ENCODE measurements at regions not wholly inside any gene's neighbourhood (a gene's known extent, or its start where the extent isn't known, plus 50 kb on each side); places are given as distances from the start of the nearest gene placed in this dataset.

DNA sequence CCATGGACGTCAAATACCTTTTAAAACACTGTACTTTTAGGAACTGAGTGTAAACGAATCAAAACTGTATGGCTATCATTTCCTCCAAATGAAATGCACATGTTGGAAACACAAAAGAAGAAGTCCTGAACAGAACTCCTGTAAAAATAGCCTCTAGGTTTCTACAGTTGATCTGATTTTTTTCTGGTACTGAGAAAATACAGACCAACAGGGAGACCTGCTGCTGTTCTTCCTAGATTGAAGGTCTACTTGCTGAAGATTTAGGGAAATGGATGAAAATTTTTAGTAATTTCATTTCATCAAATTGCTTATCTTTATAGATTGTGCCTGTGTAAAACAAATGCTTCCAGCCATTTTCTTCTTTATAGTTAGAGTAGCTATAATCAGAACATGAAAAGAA, 520.4 kb downstream of the SLITRK6 start:
- DNase-seq, result no peak

- no peak for DNase-seq
These were observed 521.5 kb downstream of the SLITRK6 start for GRCh38 chr13:85277748-85278147.

DNA sequence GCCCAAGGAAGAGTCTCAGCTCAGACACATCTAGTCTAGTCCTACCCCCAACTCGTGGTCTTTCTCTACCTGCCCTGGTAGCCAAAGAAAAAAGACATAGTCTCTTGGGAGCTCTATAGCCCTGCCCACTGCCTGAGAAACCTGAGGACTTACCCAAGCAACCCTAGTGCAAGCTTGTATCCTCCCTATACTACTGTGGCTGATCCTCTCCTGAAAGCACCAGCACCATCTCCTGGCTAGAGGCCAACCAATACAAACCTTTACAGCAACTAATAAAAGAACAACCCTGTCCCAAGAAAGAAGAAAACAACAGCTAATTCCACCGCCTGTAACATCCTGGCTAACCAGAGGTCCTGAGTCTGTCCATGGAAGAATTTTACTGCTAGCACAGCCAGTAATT, 532.4 kb downstream of the SLITRK6 start:
- no peak for DNase-seq

DNA sequence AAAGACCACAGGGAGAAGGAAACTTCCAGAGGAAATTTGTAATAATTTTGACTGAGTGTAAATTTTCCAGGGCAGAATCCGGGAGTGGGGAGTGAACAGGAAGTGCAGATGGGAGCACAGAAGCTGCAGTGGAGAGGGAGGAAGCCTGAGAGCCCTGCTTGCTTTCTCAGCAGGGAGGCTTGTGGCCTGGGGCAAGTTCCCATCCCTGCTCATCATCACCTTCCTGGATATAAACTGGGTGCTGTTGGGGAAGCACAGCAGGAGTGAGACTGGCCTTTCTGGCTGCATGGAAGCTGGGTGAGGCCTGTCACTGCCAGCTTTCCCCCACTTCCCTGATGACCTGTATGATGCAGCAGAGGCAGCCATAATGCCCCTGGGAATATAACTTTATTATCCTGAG, 532.9 kb downstream of the SLITRK6 start:
- no peak for DNase-seq

- no peak for DNase-seq
These were observed 533.9 kb downstream of the SLITRK6 start for GRCh38 chr13:85265296-85265695.

DNA sequence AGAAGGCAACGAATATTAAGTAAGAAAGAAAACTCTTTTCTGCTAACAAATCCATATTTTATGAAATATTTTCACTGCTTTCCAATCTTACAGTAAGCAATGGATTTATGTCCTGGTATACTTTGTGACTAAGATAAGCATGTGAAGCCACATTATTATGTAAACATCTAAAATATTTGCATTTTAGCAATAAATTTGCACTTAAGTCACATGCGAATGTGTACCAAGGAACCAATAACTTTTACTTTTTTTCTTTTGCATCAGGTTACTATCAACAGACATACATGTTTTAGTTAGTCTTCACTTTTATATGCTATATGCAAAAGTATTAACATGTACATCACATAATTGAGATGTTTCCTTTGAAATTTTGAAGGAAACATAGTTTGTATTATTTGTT, 536.7 kb downstream of the SLITRK6 start:
- DNase-seq, result no peak

- DNase-seq, result no peak
These were observed 537.4 kb downstream of the SLITRK6 start for GRCh38 chr13:85261757-85262346.

- no peak for DNase-seq
These were observed 538.3 kb downstream of the SLITRK6 start for GRCh38 chr13:85260896-85261295.

GRCh38 chr13:85255978-85256377, 543.2 kb downstream of the SLITRK6 start:
- no peak for DNase-seq

DNA sequence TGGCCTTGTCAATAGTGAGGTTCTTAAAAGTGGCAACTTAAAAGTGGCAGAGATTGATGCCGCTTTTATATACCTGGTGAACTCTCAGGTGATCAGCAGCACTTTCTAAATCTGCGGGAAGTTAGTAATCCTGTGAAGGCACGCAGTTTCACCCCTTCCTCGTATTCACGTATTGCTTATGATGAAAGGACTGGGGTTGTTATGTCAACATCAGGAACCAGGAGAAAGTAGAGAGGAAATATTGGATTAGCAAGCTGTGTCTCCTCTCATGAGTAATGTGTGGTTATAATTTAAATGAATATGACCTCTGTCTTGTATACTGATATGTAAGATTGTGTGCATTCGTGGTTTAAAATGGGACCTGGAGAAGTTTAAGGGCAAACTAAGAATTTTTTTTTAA, 544.6 kb downstream of the SLITRK6 start:
- DNase-seq, result no peak

DNA sequence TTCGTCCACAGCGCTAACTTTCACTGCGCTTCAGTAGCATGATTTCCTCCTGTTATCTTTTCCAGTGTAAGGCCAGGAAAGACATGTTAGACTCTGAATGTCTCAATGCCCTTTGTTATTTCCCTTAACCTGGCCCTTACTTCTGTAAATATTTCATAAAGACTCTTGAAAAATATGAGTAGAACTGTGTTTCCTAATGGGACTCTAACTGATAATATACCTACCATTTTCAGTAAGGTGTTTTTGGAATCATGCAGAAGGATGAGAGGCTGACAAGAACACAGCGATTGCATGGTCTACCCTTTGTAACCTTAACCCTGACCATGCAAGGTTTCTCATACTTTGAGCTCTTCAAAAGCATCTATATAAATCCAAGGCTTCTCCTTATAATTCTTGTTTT, 550.1 kb downstream of the SLITRK6 start:
- DNase-seq, result no peak

- DNase-seq, result no peak
These were observed 551.4 kb downstream of the SLITRK6 start for GRCh38 chr13:85247780-85248179.

DNA sequence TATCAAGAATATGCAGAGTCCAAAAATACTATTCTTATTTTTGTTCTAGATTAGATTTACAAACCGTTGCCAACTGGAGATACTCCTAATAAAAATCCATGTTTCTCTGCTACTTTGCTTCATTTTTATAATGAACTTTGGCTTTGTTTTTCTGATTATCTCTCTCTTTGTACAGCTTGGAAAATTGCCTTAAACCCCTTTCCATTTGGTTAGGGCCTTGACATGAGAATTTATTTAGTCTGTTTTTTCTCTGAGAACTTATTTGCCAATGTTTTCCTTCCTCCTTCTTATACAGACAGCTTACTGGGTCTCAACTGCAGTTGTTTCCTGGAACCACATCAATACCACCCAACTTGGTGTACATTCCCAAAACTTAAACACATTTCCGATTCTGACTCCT, 555.4 kb downstream of the SLITRK6 start:
- no peak for DNase-seq

DNA sequence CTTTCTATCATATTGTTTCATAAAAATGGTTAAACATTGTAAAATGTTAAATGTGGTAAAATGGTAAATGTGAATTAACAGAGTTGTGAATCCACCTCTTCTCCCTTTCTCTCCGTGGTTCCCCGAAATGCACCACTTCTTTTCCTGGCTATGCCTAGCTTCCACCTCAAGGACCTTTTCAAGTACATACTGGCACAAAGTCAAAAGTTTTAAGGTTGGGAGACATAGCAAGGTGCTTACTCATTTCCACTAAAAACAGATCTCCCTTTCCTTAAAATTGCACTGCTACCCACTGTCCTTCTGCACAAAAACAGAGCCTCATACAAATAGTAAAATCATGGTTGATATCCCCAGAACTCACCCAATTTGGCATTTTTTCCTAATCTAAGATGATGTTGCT, 558.2 kb downstream of the SLITRK6 start:
- no peak for DNase-seq

DNA sequence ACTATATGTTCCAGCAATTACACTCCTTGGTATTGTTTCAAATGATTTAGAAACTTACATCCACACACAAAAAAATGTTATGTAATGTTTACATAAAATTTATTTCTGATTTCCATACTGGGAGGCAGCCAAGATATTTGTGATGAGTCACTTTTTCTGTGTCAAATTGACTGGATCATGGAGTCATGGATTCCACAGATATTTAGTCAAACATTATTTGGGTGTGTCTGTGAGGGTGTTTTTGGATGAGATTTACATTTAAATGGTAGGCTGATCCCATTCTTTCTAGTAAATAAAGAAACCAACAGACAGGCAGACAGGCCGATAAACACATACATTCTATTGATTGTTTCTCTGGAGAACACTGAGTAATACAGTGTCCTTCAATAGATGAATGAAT, 562.8 kb downstream of the SLITRK6 start:
- no peak for DNase-seq

DNA sequence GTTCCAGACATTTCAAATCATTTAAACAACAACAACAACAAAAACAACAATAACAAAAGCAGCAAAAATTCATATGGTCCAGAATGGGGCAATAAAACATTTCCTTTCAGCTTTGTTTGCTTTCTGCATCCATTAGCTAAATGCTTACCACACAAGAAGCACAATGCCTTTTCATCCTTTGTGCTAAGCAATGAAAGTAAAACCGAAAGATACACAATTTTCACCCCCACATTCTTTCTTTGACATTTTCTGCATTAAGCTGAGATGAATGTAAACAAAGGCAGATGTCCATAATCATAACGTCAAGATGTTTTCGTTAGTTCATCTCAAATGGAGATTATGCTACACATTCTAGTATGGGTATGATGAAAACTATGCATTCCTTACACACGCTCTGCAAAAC, 568.5 kb downstream of the SLITRK6 start:
- no peak for DNase-seq

- no peak for DNase-seq
These were observed 570.5 kb downstream of the SLITRK6 start for GRCh38 chr13:85228692-85229091.

DNA sequence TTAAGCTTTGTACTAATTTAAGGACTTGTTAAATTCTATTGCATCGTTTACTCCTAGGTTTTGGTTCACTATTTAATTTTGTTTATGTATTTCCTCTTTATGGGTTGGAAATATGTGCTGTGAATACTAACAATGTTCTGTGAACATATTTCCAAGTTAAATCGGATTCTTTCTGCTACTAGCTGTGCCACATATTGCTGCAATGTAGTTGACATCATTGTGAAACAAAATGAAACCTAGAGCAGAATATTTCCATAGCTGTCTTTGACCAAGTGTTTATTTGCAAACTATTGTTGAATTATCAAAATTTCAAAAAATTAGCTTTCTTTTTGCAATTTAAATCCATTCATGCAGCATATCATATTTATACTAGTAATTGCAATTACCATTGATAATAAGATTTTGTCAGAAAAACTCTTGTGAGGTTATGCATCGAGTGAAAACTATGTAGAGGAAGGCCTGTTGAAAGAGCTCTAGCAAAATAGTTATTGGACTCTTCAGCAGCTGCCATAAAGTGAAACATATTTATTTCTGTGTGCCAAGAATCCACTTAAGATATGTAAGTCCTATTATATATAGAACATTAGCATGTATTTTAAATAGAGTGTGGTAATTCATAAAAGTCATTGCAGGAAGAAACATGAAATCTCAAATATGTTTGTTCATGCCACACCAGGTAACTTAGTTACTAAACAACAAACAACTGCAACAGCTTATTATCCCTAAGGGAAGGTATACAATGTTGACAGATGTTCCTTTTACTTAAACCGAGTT, 575.1 kb downstream of the SLITRK6 start:
- no peak for DNase-seq

DNA sequence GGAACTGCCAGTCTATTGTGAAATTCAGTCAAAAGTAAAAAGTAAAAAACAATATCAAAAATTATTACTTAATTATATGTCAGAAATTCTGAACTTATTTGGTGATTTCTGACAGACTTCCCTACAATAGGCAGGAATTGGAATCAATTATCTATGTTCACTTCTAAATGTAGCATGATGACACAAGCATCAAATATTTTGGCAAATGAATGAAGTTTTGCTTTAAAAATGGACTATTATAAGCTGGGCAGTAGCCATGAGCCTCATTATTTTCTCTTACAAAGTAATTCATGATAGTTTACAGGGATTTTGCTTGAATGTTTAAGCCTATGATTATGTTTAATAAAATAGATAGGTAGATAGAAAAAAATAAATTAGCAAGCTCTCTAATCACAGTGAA, 582.6 kb downstream of the SLITRK6 start:
- DNase-seq, result no peak

DNA sequence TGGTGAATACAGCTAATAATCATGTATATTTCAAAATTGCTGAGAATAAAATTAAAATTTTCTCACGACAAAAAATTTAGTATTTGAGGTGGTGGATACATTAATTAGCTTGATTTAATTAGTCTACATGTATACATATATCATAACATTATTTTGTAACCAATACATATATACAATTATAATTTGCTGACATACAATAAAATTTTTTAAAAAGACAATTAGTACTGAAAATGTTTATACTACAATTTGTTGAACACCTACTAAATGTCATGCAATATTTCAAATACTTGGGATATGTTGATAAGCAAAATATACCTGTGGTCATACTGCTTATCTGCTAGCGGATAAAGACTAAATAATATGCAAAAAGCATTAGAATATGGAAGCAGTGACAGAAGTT, 586.5 kb downstream of the SLITRK6 start:
- DNase-seq, result no peak

DNA sequence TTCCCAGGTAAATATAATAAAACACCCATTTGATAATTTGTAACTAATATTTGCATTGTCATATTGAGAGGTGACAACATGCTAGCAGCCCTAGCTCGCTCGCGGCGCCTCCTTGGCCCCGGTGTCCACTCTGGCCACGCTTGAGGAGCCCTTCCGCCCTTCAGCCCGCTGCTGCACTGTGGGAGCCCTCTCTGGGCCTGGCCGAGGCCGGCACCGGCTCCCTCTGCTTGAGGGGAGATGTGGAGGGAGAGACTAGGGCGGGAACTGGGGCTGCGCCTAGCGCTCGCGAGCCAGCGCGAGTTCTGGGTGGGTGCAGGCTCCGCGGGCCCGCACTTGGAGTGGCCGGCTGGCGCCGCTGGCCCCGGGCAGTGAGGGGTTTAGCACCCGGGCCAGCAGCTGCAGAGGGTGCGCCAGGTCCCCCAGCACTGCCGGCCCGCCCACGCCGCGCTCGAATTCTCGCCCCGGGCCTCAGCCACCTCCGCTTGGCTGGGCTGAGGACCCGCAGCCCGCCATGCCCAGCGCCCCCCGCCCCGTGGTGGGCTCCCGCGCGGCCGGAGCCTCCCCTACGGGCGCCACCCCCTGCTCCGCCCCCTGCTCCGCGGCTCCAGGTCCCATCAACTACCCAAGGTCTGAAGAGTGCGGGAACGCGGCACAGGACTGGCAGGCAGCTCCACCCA, 594.4 kb downstream of the SLITRK6 start:
- DNase-seq, result no peak

DNA sequence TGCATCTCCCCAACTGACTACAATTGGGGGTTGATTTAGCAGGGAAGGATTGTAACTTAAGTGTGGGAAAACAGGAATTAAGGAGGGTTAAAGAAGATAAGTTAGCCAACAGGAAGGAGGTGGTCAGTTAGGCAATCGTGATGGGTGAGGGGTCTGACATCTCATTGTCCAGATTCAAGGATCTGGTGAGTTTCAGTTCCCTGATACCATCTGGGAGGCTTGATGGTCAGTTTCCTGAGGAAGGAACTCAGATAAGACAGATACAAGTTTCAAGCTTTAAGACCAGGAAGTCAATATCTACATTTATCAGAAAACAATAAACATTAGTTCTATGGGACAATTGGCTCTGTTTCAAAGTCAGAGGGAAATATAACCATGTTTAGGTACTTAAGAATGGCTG, 601.8 kb downstream of the SLITRK6 start:
- DNase-seq, result no peak

DNA sequence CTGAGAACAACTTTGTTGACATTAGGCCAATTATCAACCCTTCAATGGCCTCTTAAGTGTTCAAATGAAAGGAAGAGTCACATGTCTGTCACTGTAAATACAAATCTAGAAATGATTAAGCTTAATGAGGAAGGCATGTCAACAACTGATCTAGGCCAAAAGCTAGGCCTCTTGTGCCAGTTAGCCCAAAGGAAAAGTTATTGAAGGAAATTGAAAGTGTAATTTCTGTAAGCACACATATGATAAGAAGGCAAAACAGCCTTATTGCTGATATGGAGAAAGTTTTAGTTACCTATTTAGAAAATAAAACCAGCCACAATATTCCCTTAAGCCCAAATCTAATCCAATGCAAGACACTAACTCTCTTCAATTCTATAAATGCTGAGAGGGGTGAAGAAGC, 604.7 kb downstream of the SLITRK6 start:
- DNase-seq, result no peak

DNA sequence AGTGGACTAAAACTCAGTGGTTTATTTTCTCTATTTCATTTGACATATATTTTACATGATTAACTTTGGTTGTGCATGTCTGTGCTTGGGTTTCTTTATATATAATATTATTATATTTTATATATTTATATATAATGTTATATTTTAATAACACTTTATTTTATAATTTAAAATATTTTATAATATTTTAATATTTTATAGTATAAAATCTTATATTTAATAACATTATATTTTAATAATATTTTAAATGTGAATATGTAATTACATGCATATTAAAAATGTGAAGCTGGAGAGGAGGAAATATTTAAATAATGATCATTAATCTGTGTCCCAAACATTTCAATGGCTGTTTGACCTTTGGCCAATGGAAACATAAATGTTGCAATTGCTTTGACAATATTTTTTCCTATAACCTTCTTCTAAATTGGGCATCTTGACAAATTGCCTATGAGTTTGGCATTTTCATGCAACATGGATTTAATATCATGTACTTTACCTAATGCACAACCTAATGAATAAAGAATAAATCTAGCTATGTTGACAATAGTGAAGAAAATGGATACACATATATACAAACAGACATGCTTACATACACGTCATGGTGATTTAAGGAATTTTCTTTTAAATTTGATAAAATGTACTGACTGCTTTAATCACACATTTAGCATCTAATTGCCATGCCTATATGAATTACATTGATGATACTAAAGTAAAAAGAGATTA, 607.1 kb downstream of the SLITRK6 start:
- no peak for DNase-seq
